Mesendoderm (in vitro differentiated cells): ENCODE measurements at regions not wholly inside any gene's neighbourhood (a gene's known extent, or its start where the extent isn't known, plus 50 kb on each side); places are given as distances from the start of the nearest gene placed in this dataset.

Source experiments
- DNase-seq: peaks from one replicate; pipeline ENCODE4 v3.0.0; 2013
- H2AK5ac ChIP-seq: 2 replicates; pipeline ENCODE4 v1.6.1; 2013; ENCODE audit warnings: low read length, inconsistent platforms
- H2BK120ac ChIP-seq: 2 replicates; pipeline ENCODE4 v1.6.1; 2013; ENCODE audit warnings: low read depth, mild to moderate bottlenecking, low read length, moderate library complexity, mixed read lengths
- H2BK15ac ChIP-seq: replicated peaks from 2 replicates; pipeline ENCODE4 v1.6.1; 2013; ENCODE audit warnings: low read depth, mild to moderate bottlenecking, moderate library complexity
- H2BK5ac ChIP-seq: 2 replicates; pipeline ENCODE4 v1.6.1; 2013; ENCODE audit warnings: low read length, inconsistent platforms
- H3K18ac ChIP-seq: 2 replicates; pipeline ENCODE4 v1.6.1; 2013; ENCODE audit warnings: mild to moderate bottlenecking, low read length, mixed read lengths
- H3K23ac ChIP-seq: one replicate; pipeline ENCODE4 v1.6.1; 2013; ENCODE audit warnings: low read length
- H3K27ac ChIP-seq: 2 replicates; pipeline ENCODE4 v1.5.1; 2013; ENCODE audit warnings: low read depth, mild to moderate bottlenecking, inconsistent platforms, low read length, moderate library complexity
- H3K27me3 ChIP-seq: 2 replicates; pipeline ENCODE4 v1.6.1; 2013; ENCODE audit warnings: low read length, control low read depth, mild to moderate bottlenecking, inconsistent platforms; ENCODE audit not compliant: insufficient read depth, poor library complexity
- H3K36me3 ChIP-seq: 2 replicates; pipeline ENCODE4 v1.6.1; 2013; ENCODE audit warnings: low read length, inconsistent platforms; ENCODE audit not compliant: control insufficient read depth, insufficient read depth
- H3K4ac ChIP-seq: one replicate; pipeline ENCODE4 v1.6.1; 2013; ENCODE audit warnings: low read depth, mild to moderate bottlenecking, low read length, moderate library complexity
- H3K4me1 ChIP-seq: 2 replicates; pipeline ENCODE4 v1.6.1; 2013; ENCODE audit warnings: low read depth, low read length, inconsistent platforms; ENCODE audit not compliant: control insufficient read depth
- H3K4me2 ChIP-seq: 2 replicates; pipeline ENCODE4 v1.6.1; 2013; ENCODE audit warnings: low read length
- H3K4me3 ChIP-seq: 2 replicates; pipeline ENCODE4 v1.5.1; 2013; ENCODE audit warnings: mild to moderate bottlenecking, low read length
- H3K56ac ChIP-seq: one replicate; pipeline ENCODE4 v1.6.1; 2013; ENCODE audit warnings: low read length
- H3K79me1 ChIP-seq: 2 replicates; pipeline ENCODE4 v1.6.1; 2013; ENCODE audit warnings: low read length, inconsistent platforms
- H3K79me2 ChIP-seq: 2 replicates; pipeline ENCODE4 v1.6.1; 2013; ENCODE audit warnings: mild to moderate bottlenecking, low read length; ENCODE audit not compliant: control insufficient read depth, insufficient read depth
- H3K9ac ChIP-seq: 2 replicates; pipeline ENCODE4 v1.6.1; 2013; ENCODE audit warnings: low read length, inconsistent platforms
- H4K5ac ChIP-seq: one replicate; pipeline ENCODE4 v1.6.1; 2013; ENCODE audit warnings: low read length
- H4K8ac ChIP-seq: one replicate; pipeline ENCODE4 v1.6.1; 2013; ENCODE audit warnings: low read depth, mild to moderate bottlenecking, control low read depth, low read length, moderate library complexity
- WGBS: extraction: QIAGEN DNeasy Blood & Tissue Kit; methylation state at CpG from one replicate; pipeline ENCODE4 v1.1.7; 2013; ENCODE audit warnings: low lambda C conversion rate, missing lambda C conversion rate; ENCODE audit not compliant: insufficient coverage; ENCODE audit errors: extremely low coverage; 5-methylcytosine and 5-hydroxymethylcytosine counted together

DNA sequence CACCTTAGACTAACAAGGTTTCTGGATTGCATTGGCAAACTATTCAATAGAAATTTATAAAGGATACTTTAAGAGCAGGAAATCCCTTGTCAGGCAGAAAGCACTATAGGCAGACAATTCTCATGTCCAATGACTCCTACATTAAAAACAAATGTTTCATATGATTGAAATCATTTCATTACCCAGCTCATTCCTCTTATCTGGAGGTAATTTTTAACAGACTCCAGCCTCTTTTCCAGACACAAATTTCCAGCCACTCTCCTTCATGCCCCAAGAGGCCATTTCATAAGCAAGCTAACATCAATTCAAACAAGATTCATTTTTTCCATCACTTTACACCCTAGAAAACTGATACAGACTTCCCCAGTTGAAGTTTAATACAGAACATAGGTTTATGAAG lies 495.1 kb upstream of the FRG1 start:
- Histone ChIP-seq H2AK5ac (no peak overlapping the region), H3K79me2 (no peaks in the 10 kb centered on the region)
- DNase-seq, result no peak

DNA sequence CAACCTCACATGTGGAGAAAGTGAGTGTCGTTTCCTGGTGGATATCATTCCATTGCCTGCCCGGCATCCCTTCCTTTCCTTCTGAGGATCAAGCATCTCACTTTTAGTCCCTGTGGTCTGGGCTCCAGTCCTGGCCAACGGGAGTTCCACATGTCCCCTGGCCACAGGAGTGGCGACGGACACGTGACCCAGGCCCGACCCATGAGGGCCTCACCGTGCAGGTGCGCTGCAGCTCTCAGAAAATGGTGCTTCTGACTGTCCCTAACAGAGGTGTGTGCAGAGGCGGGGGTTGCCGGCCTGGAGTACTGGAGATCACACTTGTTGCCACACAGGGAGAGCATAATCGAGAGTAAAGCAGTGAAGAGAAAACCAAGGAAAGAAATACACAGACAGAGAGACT lies 476.9 kb upstream of the FRG1 start:
- Histone ChIP-seq H3K56ac (no peak overlapping the region), H4K8ac (no peak overlapping the region), H3K4me3 (no peak overlapping the region), H3K79me2 (no peaks in the 10 kb centered on the region), H3K27ac (no peak overlapping the region), H3K36me3 (no peaks in the 10 kb centered on the region), H3K23ac (no peak overlapping the region), H4K5ac (no peak overlapping the region), H3K27me3 (no peaks in the 10 kb centered on the region), H2BK120ac (no peak overlapping the region), H3K18ac (no peak overlapping the region), H3K9ac (no peak overlapping the region), H3K4me1 (no peaks in the 10 kb centered on the region), H3K79me1 (no peaks in the 10 kb centered on the region), H2BK5ac (no peak overlapping the region), H3K4me2 (no peak overlapping the region), H3K4ac (no peak overlapping the region), H2BK15ac (no peak overlapping the region), H2AK5ac (no peak overlapping the region)
- DNase-seq, result no peak
- no CpG with 5 or more reads among the region's 12 CpGs for WGBS

More for the DNA sequence above, 495.1 kb upstream of the FRG1 start:
- Histone ChIP-seq H3K27ac (no peak overlapping the region), H3K18ac (no peak overlapping the region), H3K79me1 (no peaks in the 10 kb centered on the region), H2BK5ac (no peak overlapping the region), H3K36me3 (no peaks in the 10 kb centered on the region), H2BK15ac (no peak overlapping the region), H3K4me1 (no peaks in the 10 kb centered on the region), H3K4ac (no peak overlapping the region), H3K4me3 (no peak overlapping the region), H3K27me3 (no peaks in the 10 kb centered on the region), H2BK120ac (no peak overlapping the region), H4K5ac (no peak overlapping the region), H3K4me2 (no peak overlapping the region), H3K23ac (no peak overlapping the region), H3K56ac (no peak overlapping the region), H3K9ac (no peak overlapping the region), H4K8ac (no peak overlapping the region)

DNA sequence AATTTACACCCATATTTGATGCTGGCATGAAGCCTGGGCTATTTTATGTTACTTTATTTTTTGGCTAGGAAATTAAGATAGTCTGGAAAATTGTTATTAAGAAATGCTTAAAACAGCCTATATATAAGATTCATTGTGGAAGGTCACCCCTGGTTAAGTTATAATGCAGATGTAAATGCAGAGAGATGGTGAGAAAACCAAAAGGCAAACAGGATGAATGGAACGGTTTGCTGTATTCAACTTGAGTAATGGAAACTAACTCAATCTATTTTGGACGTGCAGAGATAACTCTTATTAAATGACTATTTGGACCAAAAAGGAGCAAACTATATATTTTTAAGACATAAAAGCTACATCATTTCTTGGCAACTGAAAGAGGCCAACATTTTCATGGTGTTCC lies 446.3 kb upstream of the FRG1 start:
- H2BK5ac ChIP-seq, result no peak overlapping the region
- no peak overlapping the region for H3K18ac ChIP-seq
- H3K23ac ChIP-seq, result no peak overlapping the region
- no peak overlapping the region for H3K27ac ChIP-seq
- H4K8ac ChIP-seq, result no peak overlapping the region
- no peak overlapping the region for H2BK15ac ChIP-seq
- H3K4me2 ChIP-seq, result no peak overlapping the region
- no peaks in the 10 kb centered on the region for H3K36me3 ChIP-seq
- no peaks in the 10 kb centered on the region for H3K79me2 ChIP-seq
- no peak for DNase-seq
- no peaks in the 10 kb centered on the region for H3K4me1 ChIP-seq
- H4K5ac ChIP-seq, result no peak overlapping the region
- no peak overlapping the region for H2BK120ac ChIP-seq
- no peak overlapping the region for H3K4me3 ChIP-seq
- no peak overlapping the region for H2AK5ac ChIP-seq
- no peaks in the 10 kb centered on the region for H3K27me3 ChIP-seq
- no peak overlapping the region for H3K56ac ChIP-seq
- no peak overlapping the region for H3K4ac ChIP-seq
- no peak overlapping the region for H3K9ac ChIP-seq
- no CpG with 5 or more reads among the region's 2 CpGs for WGBS
- no peaks in the 10 kb centered on the region for H3K79me1 ChIP-seq

DNA sequence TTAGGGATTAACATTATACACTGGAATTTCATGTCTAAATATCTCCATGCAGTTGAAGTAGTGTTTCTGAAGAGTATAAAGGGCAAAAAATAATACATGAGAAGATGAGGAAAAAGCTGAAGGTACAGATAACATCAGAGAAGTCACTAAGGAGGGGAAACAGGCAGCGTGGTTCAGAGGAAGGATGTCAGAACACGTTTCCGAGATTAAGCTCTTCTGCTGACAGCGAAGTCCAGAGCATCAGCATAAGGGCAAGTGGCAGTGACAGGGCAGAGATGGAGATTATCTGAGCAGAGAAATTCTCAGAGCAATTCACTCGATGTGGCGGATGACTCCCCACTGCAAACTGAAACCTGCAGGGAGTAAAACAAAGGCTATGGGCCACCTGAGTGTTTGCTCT lies 443.2 kb upstream of the FRG1 start:
- no peak overlapping the region for H3K18ac ChIP-seq
- H3K56ac ChIP-seq, result no peak overlapping the region
- no peak overlapping the region for H2BK15ac ChIP-seq
- WGBS, result no CpG with 5 or more reads among the region's 6 CpGs
- H3K27ac ChIP-seq, result no peak overlapping the region
- H3K79me1 ChIP-seq, result no peaks in the 10 kb centered on the region
- no peak overlapping the region for H4K8ac ChIP-seq
- no peak overlapping the region for H2BK5ac ChIP-seq
- no peak overlapping the region for H3K9ac ChIP-seq
- H3K4me3 ChIP-seq, result no peak overlapping the region
- no peaks in the 10 kb centered on the region for H3K36me3 ChIP-seq
- no peak overlapping the region for H3K23ac ChIP-seq
- H2AK5ac ChIP-seq, result no peak overlapping the region
- no peak overlapping the region for H4K5ac ChIP-seq
- H2BK120ac ChIP-seq, result no peak overlapping the region
- no peaks in the 10 kb centered on the region for H3K4me1 ChIP-seq
- H3K27me3 ChIP-seq, result no peaks in the 10 kb centered on the region
- H3K4ac ChIP-seq, result no peak overlapping the region
- H3K4me2 ChIP-seq, result no peak overlapping the region
- H3K79me2 ChIP-seq, result no peaks in the 10 kb centered on the region
- DNase-seq, result no peak

DNA sequence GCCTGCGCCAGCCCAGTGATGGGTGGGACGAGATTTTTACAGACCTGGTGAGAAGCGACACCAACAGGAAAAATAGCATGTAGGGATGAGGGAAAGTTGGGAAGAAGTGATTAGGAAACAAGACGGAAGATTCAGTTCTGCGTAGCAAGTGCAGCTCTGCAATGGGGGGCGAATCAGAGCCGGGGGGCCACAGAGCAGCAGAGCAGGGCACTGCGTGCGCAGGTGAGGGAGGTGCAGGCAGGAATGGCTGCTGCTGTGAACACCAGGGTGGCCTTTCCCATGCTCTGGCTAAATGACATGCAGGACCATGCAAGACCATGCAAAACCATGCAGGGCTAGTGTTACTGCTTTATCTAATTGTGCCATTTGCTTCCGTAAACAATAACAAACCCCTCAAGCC lies 442.7 kb upstream of the FRG1 start:
- H2BK5ac ChIP-seq, result no peak overlapping the region
- no peaks in the 10 kb centered on the region for H3K4me1 ChIP-seq
- peak; percentile 79 for DNase-seq
- no peak overlapping the region for H2BK15ac ChIP-seq
- no peak overlapping the region for H2AK5ac ChIP-seq
- H3K4me3 ChIP-seq, result no peak overlapping the region
- no peak overlapping the region for H3K23ac ChIP-seq
- no peak overlapping the region for H3K4ac ChIP-seq
- no peak overlapping the region for H3K9ac ChIP-seq
- H3K79me1 ChIP-seq, result no peaks in the 10 kb centered on the region
- no peak overlapping the region for H3K27ac ChIP-seq
- no peaks in the 10 kb centered on the region for H3K27me3 ChIP-seq
- H2BK120ac ChIP-seq, result no peak overlapping the region
- no peak overlapping the region for H3K56ac ChIP-seq
- no peak overlapping the region for H3K4me2 ChIP-seq
- H4K8ac ChIP-seq, result no peak overlapping the region
- H3K79me2 ChIP-seq, result no peaks in the 10 kb centered on the region
- no peak overlapping the region for H3K18ac ChIP-seq
- WGBS, result no CpG with 5 or more reads among the region's 10 CpGs
- no peak overlapping the region for H4K5ac ChIP-seq
- no peaks in the 10 kb centered on the region for H3K36me3 ChIP-seq

DNA sequence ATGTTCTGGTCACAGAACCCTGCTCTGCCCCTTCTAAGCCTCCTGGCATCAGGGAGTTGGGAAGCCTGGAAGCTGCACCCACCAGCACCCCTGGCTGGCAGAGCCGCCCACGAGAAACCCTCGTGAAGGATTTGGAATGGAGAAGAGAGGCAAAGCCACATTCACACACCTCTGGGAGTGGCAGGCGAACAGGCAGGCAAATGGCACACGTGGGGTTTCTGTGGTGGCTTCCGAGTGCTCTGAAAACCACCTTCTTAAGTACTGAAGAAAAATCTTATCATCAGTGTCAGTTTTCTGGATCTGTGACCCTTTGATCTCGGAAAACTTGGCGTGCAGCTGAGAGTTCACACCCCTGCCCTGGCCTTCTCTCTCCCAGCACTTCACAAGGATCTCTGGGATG lies 442.2 kb upstream of the FRG1 start:
- Histone ChIP-seq H3K4me2 (no peak overlapping the region), H3K9ac (no peak overlapping the region), H3K4me1 (no peaks in the 10 kb centered on the region), H4K8ac (no peak overlapping the region), H3K4ac (no peak overlapping the region), H3K4me3 (no peak overlapping the region), H2BK5ac (no peak overlapping the region), H3K79me1 (no peaks in the 10 kb centered on the region), H4K5ac (no peak overlapping the region), H3K23ac (no peak overlapping the region), H3K27me3 (no peaks in the 10 kb centered on the region), H2BK120ac (no peak overlapping the region), H2BK15ac (no peak overlapping the region), H3K56ac (no peak overlapping the region), H3K18ac (no peak overlapping the region), H3K36me3 (no peaks in the 10 kb centered on the region), H3K79me2 (no peaks in the 10 kb centered on the region), H2AK5ac (no peak overlapping the region), H3K27ac (no peak overlapping the region)
- WGBS, result no CpG with 5 or more reads among the region's 8 CpGs
- peak; percentile 67 for DNase-seq
